ENCODE measurements at regions not wholly inside any gene's neighbourhood (a gene's known extent, or its start where the extent isn't known, plus 50 kb on each side); places are given as distances from the start of the nearest gene placed in this dataset.

DNA sequence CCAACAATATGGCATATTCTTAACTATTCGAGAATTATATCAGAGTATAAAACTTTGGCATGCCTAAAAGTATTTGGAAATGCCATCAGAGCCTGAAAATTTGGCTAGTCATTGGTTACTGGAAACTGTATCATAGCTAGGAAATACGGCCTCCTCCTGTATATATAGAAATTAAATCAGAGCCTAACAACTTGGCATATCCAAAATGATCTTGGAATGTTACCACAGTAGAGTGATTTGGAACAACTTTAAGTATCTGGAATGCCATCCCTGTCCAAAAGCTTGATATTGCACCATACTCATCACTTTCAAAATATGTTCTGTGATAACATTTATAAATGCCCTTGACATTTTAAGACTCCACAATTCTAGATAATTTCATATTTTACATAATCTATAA lies 335.8 kb downstream of the SLITRK1 start:
- TF ChIP-seq EP300 (IDR thresholded peaks at IDR 0.05): no peak
- TF ChIP-seq POLR2AphosphoS5 (IDR thresholded peaks at IDR 0.05): no peak

All from gastroesophageal sphincter (tissue), 2 donors.